Fibroblast of the aortic adventitia (primary cell): ENCODE measurements at regions not wholly inside any gene's neighbourhood (a gene's known extent, or its start where the extent isn't known, plus 50 kb on each side); places are given as distances from the start of the nearest gene placed in this dataset.

ENCODE experiments used
- DNase-seq: peaks from one replicate; pipeline ENCODE4 v3.0.0-alpha.2; 2010; ENCODE audit warnings: low read depth
- H3K4me3 ChIP-seq: 2 replicates; pipeline ENCODE4 v1.5.1; 2011; ENCODE audit warnings: low read depth, mild to moderate bottlenecking, control low read depth, low read length, moderate library complexity
- TF ChIP-seq, protein P1 (sequence below): IDR thresholded peaks from 2 replicates; pipeline ENCODE4 v1.5.1; 2011; ENCODE audit warnings: mild to moderate bottlenecking, low read length, control low read depth, inconsistent platforms; ENCODE audit not compliant: insufficient read depth

- TF ChIP-seq, protein P1, sequence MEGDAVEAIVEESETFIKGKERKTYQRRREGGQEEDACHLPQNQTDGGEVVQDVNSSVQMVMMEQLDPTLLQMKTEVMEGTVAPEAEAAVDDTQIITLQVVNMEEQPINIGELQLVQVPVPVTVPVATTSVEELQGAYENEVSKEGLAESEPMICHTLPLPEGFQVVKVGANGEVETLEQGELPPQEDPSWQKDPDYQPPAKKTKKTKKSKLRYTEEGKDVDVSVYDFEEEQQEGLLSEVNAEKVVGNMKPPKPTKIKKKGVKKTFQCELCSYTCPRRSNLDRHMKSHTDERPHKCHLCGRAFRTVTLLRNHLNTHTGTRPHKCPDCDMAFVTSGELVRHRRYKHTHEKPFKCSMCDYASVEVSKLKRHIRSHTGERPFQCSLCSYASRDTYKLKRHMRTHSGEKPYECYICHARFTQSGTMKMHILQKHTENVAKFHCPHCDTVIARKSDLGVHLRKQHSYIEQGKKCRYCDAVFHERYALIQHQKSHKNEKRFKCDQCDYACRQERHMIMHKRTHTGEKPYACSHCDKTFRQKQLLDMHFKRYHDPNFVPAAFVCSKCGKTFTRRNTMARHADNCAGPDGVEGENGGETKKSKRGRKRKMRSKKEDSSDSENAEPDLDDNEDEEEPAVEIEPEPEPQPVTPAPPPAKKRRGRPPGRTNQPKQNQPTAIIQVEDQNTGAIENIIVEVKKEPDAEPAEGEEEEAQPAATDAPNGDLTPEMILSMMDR: no peak
- no peak overlapping the region for H3K4me3 ChIP-seq
- DNase-seq: no peak
Measured at GRCh38 chr12:115638733-115639647, 638.5 kb downstream of the MED13L start.

GRCh38 chr12:115636546-115636945 is 640.9 kb downstream of the MED13L start:
- TF ChIP-seq, protein P1: no peak
- H3K4me3 ChIP-seq: no peak overlapping the region
- no peak for DNase-seq

- no peak overlapping the region for H3K4me3 ChIP-seq
- peak; percentile 51 for DNase-seq
- TF ChIP-seq, protein P1: peak; percentile 24
Measured at GRCh38 chr12:115632308-115632707, 645.2 kb downstream of the MED13L start.

GRCh38 chr12:115630136-115630535 is 647.4 kb downstream of the MED13L start:
- H3K4me3 ChIP-seq: no peak overlapping the region
- DNase-seq: no peak
- TF ChIP-seq, protein P1: no peak

- TF ChIP-seq, protein P1: no peak
- DNase-seq: no peak
- H3K4me3 ChIP-seq: no peak overlapping the region
Measured at GRCh38 chr12:115626210-115626609, 651.3 kb downstream of the MED13L start.

DNA sequence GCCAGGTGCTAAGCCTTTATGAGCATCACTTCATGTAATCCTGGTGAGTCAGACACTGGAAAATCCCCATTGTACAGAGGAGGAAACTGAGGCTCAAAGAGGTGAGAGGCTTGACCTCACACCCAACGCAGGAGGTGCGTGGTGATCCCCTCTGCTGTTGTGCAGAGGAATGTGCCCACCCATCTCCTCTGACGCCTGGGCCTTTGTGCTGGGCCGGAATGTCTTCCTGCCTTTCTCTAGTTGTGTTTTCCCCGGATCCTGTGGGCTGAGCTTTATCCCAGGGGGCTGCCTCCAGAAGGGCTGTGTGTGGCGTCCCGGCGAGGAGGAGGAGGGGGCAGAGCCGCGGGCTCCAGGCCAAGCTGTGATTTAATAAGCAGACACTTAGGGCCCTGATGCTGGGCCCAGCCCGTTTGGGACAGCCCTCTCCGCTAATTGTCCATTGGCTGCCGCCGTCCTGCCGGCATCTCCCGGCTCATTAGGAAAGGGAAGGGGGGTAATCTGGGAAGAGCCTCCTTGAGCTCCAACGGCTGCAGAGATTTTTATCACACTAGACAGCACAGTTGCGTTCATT is 653.6 kb downstream of the MED13L start:
- H3K4me3 ChIP-seq: no peak overlapping the region
- DNase-seq: no peak
- TF ChIP-seq, protein P1: no peak
